Uterus (tissue), 2 donors: ENCODE measurements at regions not wholly inside any gene's neighbourhood (a gene's known extent, or its start where the extent isn't known, plus 50 kb on each side); places are given as distances from the start of the nearest gene placed in this dataset.

Experiments
- CTCF ChIP-seq, 4 experiments: fragments of 200-600 bp in 2 of 4; fragments of 450-650 bp in 2 of 4; sonication (generic) in 2 of 4; IDR thresholded peaks; one replicate each; pipeline ENCODE4 v1.5.1; 2016 to 2019; ENCODE audit warnings: antibody characterized with exemption in 4 of 4, mild to moderate bottlenecking in 2 of 4, moderate library complexity in 1 of 4
- POLR2A ChIP-seq, 2 donors: fragments of 450-650 bp; IDR thresholded peaks; one replicate each; pipeline ENCODE4 v1.6.1; 2016; ENCODE audit warnings: antibody characterized with exemption in 2 of 2, mild to moderate bottlenecking in 1 of 2, moderate library complexity in 1 of 2

DNA sequence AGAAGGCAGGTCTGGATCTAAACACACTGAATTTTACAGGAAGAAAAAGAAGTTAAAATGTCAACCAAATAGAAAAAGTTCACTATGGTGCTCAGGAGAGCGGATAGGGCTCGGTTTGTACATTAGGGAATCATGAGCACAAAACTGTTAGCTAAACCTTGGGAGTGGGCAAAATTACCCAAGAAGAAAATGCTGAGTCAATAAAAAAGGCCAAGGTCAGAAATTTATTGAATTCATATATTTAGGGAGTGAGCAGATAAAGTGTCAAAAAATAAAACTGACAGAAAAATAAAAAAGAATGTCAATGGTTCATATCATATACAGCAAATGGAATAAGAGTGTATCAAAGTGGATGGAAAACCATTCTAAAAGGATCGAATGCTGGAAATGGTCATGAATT, 452.5 kb upstream of the SMIM31 start:
- TF ChIP-seq CTCF (IDR thresholded peaks at IDR 0.05) (no peak), POLR2A (IDR thresholded peaks at IDR 0.05) (no peak)
